Endothelial cell of umbilical vein (primary cell): ENCODE measurements at regions not wholly inside any gene's neighbourhood (a gene's known extent, or its start where the extent isn't known, plus 50 kb on each side); places are given as distances from the start of the nearest gene placed in this dataset.
"Not testable (repeated sequence)": the region's sequence is repeated elsewhere in the genome, so short reads cannot be mapped to it uniquely, and the experiment has no call there.

Source experiments
- POLR2A ChIP-seq: IDR thresholded peaks from 2 replicates; pipeline ENCODE4 v1.6.1; 2012; ENCODE audit warnings: low read depth, mild to moderate bottlenecking, control low read depth, low read length
- TF ChIP-seq, protein P1 (sequence below), 2 donors: IDR thresholded peaks; 1 replicate in 1 of 2; 2 replicates in 1 of 2; pipeline ENCODE4 v1.5.1; 2011; ENCODE audit warnings: low read length in 2 of 2, mild to moderate bottlenecking in 2 of 2, moderate library complexity in 2 of 2, control low read depth in 1 of 2, inconsistent platforms in 1 of 2, low read depth in 1 of 2; ENCODE audit not compliant: insufficient read depth in 1 of 2; ENCODE audit errors: extremely low read depth in 1 of 2
- TF ChIP-seq, protein P2 (sequence below): IDR thresholded peaks from 2 replicates; pipeline ENCODE4 v1.6.1; 2011; ENCODE audit not compliant: insufficient read depth, insufficient read length

GRCh38 chr17:30718691-30719090 is 105.8 kb downstream of the CRLF3 start:
- TF ChIP-seq POLR2A = not testable (repeated sequence)
- TF ChIP-seq, protein P1, sequence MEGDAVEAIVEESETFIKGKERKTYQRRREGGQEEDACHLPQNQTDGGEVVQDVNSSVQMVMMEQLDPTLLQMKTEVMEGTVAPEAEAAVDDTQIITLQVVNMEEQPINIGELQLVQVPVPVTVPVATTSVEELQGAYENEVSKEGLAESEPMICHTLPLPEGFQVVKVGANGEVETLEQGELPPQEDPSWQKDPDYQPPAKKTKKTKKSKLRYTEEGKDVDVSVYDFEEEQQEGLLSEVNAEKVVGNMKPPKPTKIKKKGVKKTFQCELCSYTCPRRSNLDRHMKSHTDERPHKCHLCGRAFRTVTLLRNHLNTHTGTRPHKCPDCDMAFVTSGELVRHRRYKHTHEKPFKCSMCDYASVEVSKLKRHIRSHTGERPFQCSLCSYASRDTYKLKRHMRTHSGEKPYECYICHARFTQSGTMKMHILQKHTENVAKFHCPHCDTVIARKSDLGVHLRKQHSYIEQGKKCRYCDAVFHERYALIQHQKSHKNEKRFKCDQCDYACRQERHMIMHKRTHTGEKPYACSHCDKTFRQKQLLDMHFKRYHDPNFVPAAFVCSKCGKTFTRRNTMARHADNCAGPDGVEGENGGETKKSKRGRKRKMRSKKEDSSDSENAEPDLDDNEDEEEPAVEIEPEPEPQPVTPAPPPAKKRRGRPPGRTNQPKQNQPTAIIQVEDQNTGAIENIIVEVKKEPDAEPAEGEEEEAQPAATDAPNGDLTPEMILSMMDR (IDR thresholded peaks at IDR 0.05; ENCODE audit: extremely low read depth in 1 of 2, insufficient read depth in 1 of 2, low read depth in 1 of 2, low read length in 2 of 2) = not testable (repeated sequence)
- TF ChIP-seq, protein P2, sequence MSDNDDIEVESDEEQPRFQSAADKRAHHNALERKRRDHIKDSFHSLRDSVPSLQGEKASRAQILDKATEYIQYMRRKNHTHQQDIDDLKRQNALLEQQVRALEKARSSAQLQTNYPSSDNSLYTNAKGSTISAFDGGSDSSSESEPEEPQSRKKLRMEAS = not testable (repeated sequence)
